GM19397 (cell line): ENCODE measurements at regions not wholly inside any gene's neighbourhood (a gene's known extent, or its start where the extent isn't known, plus 50 kb on each side); places are given as distances from the start of the nearest gene placed in this dataset.

ENCODE experiments used
- ATAC-seq: cut with Tn5 transposase; IDR thresholded peaks from one replicate; pipeline ENCODE4 v1.9.1; 2021; ENCODE audit warnings: mild to moderate bottlenecking, moderate library complexity; ENCODE audit not compliant: unreplicated experiment

DNA sequence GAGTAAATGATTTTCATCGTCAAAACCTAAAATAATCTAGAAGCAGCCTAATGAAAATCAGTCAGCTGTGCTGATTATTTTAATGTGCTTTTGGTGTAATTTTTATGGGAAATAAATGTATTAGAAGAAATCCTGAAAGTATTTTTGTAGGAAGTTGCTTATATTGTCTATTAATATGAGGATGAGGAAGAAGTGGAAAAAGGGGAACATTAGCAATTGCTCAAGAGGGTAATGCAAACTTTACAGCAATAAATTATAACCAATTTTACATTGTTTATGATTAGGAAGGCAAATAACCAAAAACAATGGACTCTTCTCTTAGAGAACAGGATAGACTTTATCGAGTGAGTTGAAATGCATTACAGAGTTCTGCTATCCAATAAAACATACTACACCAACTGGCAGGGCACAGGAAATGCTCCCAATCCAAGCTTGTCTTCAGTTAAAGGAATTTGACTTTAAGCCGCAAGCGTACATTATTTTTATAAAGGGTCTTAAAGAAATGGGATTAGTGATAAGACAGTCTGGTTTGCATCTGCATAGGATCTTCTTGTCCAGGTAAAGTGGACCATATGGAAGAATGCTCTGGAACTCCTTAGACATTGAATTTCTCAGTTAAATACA, 374.8 kb downstream of the PDGFC start:
- ATAC-seq = no peak

DNA sequence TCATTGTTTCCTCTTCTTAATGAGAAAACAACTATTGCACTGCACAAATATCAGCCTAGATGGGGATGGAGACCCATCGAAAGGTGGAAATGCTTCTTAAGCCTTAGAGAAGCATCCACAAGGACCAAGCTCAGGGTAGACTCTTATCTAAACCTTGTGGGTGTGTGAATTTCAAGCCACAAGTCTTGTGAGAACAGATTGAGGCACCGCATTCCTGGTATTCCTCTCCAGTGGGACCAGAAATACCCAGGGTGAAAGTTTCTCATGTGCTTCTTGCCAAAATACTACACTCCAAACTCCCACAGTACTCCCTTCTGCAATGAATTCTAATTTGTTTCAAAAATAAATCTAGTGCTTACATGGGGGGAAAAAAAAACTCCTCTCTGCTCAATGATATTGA, 375.6 kb downstream of the PDGFC start:
- no peak for ATAC-seq

DNA sequence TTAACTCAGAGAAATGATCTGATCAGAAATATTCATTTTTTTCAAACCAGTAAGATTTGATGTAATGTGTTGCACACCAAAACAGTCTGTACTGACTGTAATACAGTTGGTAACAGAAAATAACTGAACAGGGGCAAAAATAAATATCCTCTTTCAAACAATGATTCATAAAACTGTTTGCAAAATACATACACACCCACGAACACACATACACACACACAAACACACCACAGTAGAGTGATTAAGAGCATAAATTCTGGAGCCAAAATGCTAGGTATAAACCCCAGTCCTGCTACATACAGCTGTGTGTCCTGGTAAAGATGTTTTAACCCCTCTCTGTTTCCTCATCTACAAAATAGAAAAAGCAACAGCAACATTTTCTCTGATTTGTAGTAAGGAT, 376.6 kb downstream of the PDGFC start:
- no peak for ATAC-seq

DNA sequence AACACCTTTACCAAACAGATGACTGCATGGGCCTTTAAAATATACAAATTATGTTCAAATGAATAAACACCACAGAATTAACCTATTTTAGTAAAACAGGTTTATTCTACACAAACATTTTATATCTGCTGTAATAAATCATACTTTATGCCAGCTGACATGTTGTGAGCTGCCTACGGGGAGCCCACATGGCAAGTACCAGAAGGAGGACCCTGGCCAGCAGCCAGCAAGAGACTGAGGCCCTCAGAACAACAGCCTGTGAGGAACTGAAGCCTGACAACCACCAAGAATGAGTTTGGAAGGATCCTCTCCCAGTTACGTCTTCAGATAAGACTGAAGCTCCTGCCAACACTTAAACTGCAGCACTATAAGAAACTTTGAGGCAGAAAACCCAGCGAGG, 377.0 kb downstream of the PDGFC start:
- no peak for ATAC-seq

DNA sequence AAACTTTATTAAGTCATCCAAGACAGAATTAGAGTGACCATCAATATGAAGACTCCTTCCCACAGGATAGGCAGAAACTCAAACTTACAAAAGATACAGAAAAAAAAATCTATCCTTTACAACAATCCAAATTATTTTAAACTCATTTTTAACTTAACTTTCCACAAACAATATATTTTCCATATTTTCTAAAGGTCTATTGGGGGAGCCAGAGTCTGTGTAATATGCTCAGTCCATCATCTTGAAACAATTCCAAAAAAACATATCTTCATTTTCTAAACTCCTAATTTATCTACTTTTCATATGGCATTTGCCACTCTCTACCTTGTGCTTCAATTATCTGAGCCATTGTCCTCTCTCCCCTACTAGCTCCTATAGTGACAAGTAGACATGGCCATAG, 378.1 kb downstream of the PDGFC start:
- no peak for ATAC-seq

DNA sequence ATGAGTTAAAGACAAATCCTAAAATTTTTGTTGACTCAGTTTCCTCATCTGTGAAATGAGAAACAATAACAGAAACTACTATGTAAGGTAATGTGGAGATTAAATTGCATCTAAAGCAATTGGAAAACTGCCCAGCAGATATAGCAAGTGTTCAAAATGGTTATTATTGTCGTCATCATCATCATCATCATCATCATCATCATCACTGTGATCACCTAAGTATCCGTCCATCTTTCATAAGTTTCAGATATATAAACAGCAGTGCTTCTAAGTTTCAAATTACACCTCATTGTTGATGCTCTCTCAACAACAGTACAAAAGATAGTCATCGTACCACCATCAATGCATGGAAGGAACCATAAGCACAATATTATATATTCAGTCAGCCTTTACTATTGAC, 379.9 kb downstream of the PDGFC start:
- no peak for ATAC-seq

DNA sequence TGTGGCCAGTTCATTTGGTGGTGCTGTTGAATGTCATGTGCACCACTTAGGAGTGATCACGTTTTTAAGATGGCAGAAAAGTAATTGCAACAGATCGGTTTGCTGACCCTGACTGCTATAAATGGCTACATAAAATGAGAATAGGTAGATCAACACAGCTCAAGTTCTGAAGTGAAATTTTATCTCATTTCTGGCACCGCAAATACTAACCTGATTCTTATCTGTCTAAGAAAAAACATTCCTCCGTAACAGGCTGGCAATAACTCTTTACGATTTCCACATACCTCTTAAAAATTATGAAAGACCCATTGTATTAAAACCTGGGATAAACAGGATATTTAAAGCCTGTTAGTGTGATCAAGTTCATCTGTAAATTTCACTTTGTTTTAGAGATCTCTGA, 387.5 kb downstream of the PDGFC start:
- ATAC-seq = no peak

DNA sequence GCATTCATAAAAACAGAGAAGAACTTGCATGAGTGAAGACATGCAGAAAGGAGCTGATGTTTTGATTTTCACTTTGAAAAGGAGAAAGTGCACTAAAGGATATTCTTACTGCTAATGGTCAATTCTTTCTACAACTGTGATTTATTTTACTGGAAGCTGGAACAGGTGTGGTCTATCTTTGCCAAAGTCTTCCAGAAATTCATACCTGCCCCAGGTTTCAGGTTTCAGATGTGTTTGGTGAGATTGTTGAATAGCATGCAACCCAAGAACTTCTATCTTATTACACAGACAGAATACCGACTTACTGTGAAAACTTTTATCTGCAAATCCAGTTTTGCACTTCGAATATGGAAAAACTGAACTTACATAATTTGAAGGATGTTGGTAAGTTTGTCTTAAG, 388.3 kb downstream of the PDGFC start:
- no peak for ATAC-seq

DNA sequence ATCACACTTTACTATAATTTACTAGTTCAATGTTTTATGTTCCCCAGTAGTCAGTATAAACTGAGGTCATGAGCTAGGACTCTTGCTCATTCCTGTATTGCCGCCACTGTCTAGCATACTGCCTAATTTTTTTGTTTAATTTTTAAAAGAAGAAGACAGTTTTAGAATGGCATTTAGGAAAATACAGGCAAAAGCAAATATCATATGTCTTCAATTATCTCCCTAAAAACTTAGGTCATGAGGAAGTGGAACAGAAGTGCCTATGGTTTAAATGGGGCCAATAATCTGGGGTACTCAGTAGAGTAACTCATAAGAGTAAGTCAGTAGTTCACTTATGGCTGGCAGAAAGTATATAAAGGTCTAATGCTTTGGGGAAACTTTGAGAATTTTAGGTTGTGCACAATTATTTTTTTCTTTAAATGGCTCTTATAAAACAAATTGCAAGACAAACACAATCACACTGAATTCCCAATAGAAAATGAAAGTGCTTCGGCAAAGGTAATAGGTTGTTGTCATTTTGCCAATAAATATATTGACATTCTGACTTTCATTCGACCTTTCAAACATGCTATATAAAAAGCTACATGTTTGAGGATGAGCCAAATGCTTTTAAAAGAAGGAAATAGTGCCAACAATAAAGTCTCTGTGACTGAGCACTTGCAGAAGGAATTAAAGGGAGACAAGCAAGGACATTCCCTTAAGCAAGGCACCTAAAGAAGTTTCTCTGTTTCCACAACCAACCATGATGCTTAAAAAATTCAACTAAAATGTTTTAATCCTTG, 390.1 kb downstream of the PDGFC start:
- no peak for ATAC-seq

DNA sequence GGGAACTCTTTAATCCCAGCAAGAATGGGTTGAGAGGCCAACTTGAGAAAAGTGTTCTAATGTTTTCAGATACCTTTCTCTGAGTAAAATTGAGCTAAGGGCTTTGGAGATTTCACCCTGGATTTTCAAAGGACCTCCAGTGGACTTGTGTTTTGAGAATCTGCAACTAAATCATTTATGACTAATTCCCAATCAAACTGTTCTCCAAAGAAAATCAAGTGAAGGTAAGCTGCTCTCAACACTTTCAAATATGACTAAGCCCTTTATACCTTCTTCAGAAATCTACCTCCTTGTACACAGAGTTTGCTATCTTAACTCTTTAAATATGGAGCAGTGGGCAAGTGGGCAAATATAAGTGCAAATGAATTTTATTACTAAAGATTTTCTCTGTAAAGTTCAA, 392.9 kb downstream of the PDGFC start:
- no peak for ATAC-seq

DNA sequence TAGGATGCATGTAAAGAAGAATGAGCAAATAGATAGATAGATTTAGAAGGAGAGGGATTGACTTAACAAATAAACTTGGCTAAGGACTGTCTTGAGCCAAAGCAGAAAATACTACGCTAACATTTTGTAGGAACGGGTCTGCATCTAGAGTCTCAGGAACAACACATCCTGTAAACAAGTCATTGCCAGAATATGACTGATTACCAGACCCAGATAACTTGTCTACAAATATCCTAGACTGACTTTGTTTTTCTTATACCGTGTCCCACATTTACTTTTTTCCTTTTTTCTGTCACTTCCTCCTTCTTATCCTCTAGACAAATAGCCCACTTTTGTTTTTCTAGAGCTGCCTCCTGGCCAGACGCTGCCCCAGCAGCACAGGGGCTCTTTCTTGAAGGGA, 393.6 kb downstream of the PDGFC start:
- ATAC-seq = no peak

DNA sequence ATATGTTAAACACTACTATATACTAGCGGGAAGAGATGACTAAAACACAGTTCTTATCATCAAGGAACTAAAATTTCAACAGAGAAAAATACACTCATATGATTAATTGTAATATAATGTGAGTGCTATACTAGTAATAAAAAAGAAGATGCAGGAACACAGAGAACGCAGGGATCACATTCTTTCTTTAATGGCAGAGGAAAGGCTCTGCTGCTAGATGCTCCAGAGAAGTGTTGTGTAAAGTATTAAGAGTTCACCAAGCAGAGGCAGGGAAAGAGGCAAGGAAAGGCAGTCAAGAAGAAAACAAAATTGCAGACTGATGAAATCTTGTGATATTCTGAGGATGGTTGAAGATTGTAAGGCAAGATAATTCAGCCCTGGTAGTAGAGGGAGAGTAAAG, 394.7 kb downstream of the PDGFC start:
- no peak for ATAC-seq

DNA sequence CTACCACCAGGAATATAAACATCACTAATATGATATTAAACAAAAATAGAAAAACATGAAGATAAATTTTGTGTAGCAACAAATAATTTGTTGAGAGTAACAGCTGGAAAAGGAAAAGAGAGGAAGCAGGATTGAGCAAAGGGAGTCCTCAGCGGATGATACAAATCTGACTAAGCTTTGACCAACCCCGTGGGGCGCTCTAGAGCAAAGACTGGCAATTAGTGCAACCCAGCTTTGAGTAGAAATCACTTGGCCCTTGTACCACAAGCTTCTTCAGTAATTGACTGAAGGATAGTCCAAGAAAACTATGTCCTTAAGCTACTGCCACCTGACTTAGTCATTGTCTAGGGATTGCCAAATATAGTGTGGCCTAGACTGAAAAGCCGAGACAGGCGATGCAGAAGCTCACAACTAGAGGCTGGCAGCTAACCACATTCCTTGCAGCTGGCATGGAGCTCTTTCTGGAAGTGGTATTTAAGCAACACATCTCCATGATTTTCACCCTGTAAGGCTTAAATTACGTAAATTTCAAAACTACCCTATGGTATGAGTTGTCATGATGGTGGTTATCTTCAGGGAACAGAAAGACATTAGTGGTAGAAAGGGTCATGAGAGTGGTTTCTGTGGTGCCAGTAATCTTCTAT, 396.0 kb downstream of the PDGFC start:
- no peak for ATAC-seq

DNA sequence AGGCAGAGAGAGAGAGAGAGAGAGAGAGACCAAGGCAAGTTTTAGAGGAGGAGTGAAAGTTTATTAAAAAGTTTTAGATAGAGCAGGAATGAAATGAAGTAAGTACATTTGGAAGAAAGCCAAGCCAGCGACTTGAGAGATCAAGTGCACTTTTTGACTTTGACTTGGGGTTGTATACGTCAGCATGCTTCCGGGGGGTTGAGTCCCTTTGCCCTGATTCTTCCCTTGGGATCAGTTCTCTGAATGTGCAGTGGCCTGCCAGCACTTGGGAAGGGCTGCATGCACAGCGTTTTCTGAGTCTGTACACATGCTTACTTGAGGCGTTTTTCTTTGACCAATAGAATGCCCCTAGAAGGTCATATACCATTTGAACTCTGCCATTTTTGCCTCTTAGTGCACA, 400.5 kb downstream of the PDGFC start:
- ATAC-seq = no peak

DNA sequence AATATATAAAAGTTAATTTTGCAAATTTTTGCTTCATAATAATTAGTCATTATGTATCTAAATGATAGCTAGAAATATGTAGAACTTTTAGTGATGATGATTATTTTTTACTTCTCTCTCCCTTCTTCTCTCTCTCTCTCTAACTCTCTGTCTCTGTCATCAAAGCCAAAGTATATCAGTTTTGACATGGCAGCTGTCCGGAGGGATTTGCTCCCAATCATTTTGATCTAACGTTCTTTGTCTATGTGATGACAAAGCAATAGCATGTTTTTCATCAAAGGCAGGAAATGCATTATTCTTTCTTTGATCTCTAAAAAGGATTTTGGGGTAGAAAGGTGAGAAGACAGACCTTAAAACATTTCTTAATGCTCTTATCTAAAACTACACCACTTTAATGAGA, 402.1 kb downstream of the PDGFC start:
- no peak for ATAC-seq

DNA sequence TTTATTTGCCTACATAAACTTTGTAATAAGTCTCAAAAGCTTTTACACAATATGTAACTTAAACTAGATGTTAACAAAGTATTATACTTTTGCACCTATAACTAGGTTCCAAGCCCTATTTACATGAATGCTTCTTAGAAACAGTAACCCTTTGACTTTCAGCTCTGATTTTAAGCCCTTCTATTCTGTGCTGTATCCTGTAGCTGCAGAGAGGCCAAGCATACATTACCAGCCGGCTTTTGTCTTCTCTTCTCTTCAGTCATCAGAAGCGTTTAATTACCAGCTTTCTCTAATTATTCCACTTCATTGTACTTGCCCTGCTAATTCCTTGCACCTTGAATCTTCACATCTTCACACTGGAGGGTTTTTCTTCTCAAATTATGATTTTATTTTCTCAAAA, 403.1 kb downstream of the PDGFC start:
- ATAC-seq = no peak

DNA sequence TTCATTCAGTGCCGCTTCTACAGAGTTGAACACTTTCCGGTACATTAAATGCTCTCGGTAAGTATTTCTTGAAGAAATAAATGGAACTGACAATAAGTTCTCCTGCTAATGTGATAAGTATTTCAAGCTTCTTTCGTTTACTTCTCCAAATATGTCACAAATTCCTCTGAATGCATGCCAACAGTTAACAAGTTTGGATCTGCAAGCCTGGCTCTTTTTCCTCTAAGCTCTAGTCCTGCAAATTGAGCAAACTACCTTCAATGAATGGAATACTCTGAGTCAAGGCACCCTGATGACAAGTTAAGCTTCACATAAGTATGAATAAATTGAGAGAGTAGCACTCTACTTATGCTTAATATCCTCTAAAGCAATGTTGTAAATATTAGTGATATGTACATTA, 403.6 kb downstream of the PDGFC start:
- ATAC-seq = no peak

DNA sequence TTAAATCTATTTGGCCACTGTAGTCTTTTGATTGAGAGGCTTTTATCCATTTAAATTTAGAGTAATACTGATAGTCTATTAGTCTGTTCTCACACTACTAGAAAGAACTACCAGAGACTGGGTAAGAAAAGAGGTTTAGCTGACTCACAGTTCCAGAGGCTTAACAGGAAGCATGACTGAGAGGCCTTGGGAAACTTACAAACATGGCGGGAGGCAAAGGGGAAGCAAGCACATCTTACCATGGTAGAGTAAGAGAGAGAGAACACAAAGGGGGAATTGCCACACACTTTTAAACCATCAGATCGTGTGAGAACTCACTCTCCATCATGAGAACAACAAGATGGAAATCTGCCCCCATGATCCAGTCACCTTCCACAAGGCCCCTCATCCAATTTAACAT, 410.9 kb downstream of the PDGFC start:
- no peak for ATAC-seq

DNA sequence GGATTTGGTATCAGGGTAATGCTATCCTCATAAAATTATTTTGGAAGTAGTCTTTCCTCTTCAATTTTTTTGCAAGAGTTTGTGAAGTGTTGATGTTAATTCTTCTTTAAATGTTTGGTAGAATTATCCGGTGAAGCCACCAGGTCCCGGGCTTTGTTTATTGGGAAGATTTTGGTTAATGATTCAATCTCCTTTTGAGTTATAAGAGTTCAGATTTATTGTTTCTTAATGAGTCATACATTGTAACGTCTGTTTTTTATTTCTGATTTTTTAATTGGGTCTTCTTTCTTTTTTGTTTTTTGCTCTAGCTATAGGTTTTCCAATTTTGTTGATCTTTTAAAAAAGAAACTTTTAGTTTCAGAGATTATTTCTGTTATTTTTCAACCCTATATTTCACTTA, 412.3 kb downstream of the PDGFC start:
- ATAC-seq = no peak

DNA sequence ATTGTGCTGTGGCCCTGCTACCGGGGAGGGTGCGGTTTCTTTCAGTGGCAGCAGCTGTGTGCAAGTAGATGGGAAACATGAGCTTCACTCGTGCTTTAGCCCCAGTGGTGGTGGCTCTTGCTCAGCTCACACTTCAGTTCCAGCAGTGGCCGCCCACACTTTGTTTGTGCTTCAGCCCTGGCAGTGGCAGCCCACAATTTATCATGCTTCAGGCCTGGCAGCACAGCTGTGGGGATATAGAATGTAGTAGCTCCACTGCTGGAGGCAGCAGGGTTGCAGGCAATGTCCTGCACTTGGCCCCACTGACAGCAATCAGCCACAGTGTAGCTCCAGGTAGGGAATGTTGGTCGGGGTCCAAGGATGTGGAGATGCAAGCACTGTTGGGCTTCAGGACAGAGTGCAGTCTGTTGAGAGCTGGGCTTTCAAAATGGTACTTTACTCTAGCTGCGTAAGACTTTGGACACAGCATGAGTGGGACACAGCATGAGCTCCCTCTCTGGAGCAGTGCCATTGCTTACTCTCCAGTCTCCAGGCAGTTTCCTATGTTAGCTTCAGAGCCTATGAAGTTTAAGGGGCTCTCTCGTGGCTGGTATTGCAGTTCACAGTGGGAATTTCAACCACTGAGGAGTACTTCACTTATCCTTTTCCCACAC, 413.1 kb downstream of the PDGFC start:
- ATAC-seq = no peak

DNA sequence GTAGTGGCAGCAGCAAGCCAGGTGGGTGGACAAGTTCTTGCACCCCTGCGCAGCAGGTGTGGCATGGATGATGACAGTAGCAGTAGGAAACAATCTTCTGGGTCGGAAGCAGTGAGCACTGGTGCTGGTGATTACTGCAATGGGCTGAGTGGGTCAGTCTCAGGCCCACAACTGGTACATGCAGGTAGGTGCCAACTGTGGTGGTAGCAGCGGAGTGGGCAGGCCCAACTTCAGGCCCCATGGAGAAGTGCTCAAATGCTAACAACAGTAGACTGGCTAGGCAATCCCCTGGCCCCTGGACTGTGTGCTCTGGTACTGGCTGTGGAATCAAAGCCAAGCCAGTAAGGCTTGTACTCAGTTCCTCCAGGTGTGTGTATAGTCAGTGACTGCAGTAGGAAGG, 413.7 kb downstream of the PDGFC start:
- ATAC-seq = no peak

DNA sequence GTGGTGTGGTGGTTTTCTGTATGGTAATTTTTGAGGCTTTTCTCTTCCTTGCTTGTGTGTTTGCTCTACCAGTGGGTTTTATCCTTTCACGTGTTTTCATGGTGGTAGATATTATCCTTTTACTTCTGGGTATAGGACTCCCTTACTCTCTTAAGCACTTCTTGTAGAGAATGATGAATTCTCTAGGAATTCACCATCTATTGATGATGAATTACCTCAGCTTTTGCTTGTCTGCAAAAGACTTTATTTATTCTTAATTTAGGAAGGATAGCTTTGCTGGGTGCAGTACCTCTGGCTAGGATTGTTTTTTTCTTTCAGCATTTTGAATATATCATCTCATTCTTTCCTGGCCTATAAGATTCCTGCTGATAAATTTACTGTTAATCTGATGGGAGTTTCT, 415.3 kb downstream of the PDGFC start:
- ATAC-seq = no peak
